Uterus (tissue), 2 donors: ENCODE measurements at regions not wholly inside any gene's neighbourhood (a gene's known extent, or its start where the extent isn't known, plus 50 kb on each side); places are given as distances from the start of the nearest gene placed in this dataset.

Experiments
- CTCF ChIP-seq, 4 experiments: fragments of 200-600 bp in 2 of 4; fragments of 450-650 bp in 2 of 4; sonication (generic) in 2 of 4; IDR thresholded peaks; one replicate each; pipeline ENCODE4 v1.5.1; 2016 to 2019; ENCODE audit warnings: antibody characterized with exemption in 4 of 4, mild to moderate bottlenecking in 2 of 4, moderate library complexity in 1 of 4
- POLR2A ChIP-seq, 2 donors: fragments of 450-650 bp; IDR thresholded peaks; one replicate each; pipeline ENCODE4 v1.6.1; 2016; ENCODE audit warnings: antibody characterized with exemption in 2 of 2, mild to moderate bottlenecking in 1 of 2, moderate library complexity in 1 of 2

- no peak for TF ChIP-seq CTCF (IDR thresholded peaks at IDR 0.05)
- TF ChIP-seq POLR2A (IDR thresholded peaks at IDR 0.05) = no peak
Measured at GRCh38 chr7:81420526-81421226, 349.2 kb downstream of the HGF start.
